ENCODE measurements at regions not wholly inside any gene's neighbourhood (a gene's known extent, or its start where the extent isn't known, plus 50 kb on each side); places are given as distances from the start of the nearest gene placed in this dataset.
"Not testable (repeated sequence)": the region's sequence is repeated elsewhere in the genome, so short reads cannot be mapped to it uniquely, and the experiment has no call there.

- not testable (repeated sequence) for TF ChIP-seq POLR2A (IDR thresholded peaks at IDR 0.05; ENCODE audit: low read length); GATA1 (IDR thresholded peaks at IDR 0.05; ENCODE audit: low read depth, low read length)
These were observed 522.7 kb upstream of the HS3ST5 start for GRCh38 chr6:114865506-114865905.
